ENCODE measurements at regions not wholly inside any gene's neighbourhood (a gene's known extent, or its start where the extent isn't known, plus 50 kb on each side); places are given as distances from the start of the nearest gene placed in this dataset.
"Not testable (repeated sequence)": the region's sequence is repeated elsewhere in the genome, so short reads cannot be mapped to it uniquely, and the experiment has no call there.

DNA sequence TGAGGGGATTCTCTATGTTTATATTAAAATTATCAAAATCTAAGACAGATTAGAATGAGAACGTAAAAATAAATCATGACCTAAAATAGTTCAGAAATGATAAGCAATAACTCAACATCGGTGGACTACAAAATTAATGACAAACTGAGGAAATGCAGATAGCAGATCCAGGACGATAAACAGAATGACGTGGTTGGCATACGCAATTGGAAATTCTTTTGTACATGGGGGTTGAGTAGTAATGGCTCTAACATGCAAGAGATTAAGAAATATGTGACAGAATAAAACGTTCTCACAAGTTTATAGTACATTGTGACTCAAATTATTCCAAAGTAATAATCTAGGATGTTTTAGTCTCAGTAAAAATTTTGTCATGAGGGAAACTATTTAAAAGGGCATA, 575.2 kb upstream of the BRINP3 start:
- TF ChIP-seq MAX (IDR thresholded peaks at IDR 0.05; ENCODE audit: low read depth, low read length) (no peak), CTCF (IDR thresholded peaks at IDR 0.05; ENCODE audit: low read depth, low read length) (no peak), POLR2A (IDR thresholded peaks at IDR 0.05; ENCODE audit: extremely low read depth, insufficient read length) (no peak), MYC (IDR thresholded peaks at IDR 0.05; ENCODE audit: low read depth, low read length) (no peak)
- DNase-seq (ENCODE audit: low read depth) = no peak
- no peak overlapping the region for H3K4me3 ChIP-seq (ENCODE audit: low read depth, low read length)

DNA sequence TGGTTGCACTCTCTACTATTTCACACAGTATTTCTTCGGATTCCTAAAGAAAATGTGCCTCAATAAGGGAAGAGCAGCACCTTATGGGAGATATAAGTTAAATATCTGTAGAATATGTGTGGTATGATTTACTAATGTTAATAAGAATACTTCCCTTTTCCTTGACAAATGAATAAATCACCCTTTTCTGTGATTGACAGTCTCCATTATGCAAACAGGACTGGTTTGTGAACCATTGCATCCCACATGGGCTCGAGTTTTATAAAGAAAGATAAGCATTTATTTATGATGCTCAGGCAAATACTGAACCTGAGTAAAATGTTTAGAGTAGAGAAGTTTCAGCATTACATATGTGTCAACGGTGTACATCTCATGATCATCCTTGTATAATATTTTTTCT, 587.7 kb upstream of the BRINP3 start:
- DNase-seq (ENCODE audit: low read depth) = no peak
- no peak overlapping the region for H3K4me3 ChIP-seq (ENCODE audit: low read depth, low read length)
- TF ChIP-seq CTCF (IDR thresholded peaks at IDR 0.05; ENCODE audit: low read depth, low read length) = no peak
- TF ChIP-seq POLR2A (IDR thresholded peaks at IDR 0.05; ENCODE audit: extremely low read depth, insufficient read length) = no peak
- no peak for TF ChIP-seq MYC (IDR thresholded peaks at IDR 0.05; ENCODE audit: low read depth, low read length)
- no peak for TF ChIP-seq MAX (IDR thresholded peaks at IDR 0.05; ENCODE audit: low read depth, low read length)

- no peak overlapping the region for H3K4me3 ChIP-seq (ENCODE audit: low read depth, low read length)
- DNase-seq (ENCODE audit: low read depth) = no peak
- TF ChIP-seq CTCF (IDR thresholded peaks at IDR 0.05; ENCODE audit: low read depth, low read length) (no peak), POLR2A (IDR thresholded peaks at IDR 0.05; ENCODE audit: extremely low read depth, insufficient read length) (no peak), MYC (IDR thresholded peaks at IDR 0.05; ENCODE audit: low read depth, low read length) (no peak), MAX (IDR thresholded peaks at IDR 0.05; ENCODE audit: low read depth, low read length) (no peak)
These were observed 588.1 kb upstream of the BRINP3 start for GRCh38 chr1:191065771-191066170.

- no peak overlapping the region for H3K4me3 ChIP-seq (ENCODE audit: low read depth, low read length)
- no peak for TF ChIP-seq MAX (IDR thresholded peaks at IDR 0.05; ENCODE audit: low read depth, low read length)
- no peak for TF ChIP-seq MYC (IDR thresholded peaks at IDR 0.05; ENCODE audit: low read depth, low read length)
- no peak for TF ChIP-seq CTCF (IDR thresholded peaks at IDR 0.05; ENCODE audit: low read depth, low read length)
- TF ChIP-seq POLR2A (IDR thresholded peaks at IDR 0.05; ENCODE audit: extremely low read depth, insufficient read length) = no peak
- no peak for DNase-seq (ENCODE audit: low read depth)
These were observed 597.2 kb upstream of the BRINP3 start for GRCh38 chr1:191074881-191075280.

- not testable (repeated sequence) for DNase-seq (ENCODE audit: low read depth)
These were observed 605.4 kb upstream of the BRINP3 start for GRCh38 chr1:191083090-191083489.

DNA sequence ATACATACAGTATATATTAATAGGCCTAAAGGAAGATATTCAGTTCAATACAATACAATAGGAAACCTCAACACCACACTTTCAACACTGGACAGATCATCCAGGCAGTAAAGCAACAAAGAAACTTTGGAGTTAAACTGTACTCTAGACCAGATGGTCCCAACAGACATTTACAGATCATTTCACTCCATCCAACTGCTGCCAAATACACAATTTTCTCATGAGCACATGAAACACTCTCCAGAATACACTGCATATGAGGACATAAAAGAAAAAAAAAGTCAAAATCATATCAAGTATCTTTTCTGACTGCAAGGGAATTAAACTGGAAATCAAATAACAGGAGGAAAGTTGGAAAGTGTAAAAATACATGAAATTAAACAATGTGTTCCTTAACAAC, 607.5 kb upstream of the BRINP3 start:
- no peak for TF ChIP-seq CTCF (IDR thresholded peaks at IDR 0.05; ENCODE audit: low read depth, low read length)
- no peak for TF ChIP-seq POLR2A (IDR thresholded peaks at IDR 0.05; ENCODE audit: extremely low read depth, insufficient read length)
- no peak for TF ChIP-seq MAX (IDR thresholded peaks at IDR 0.05; ENCODE audit: low read depth, low read length)
- TF ChIP-seq MYC (IDR thresholded peaks at IDR 0.05; ENCODE audit: low read depth, low read length) = no peak
- no peak for DNase-seq (ENCODE audit: low read depth)

More at GRCh38 chr1:191083090-191083489, 605.4 kb upstream of the BRINP3 start:
- H3K4me3 ChIP-seq (ENCODE audit: low read depth, low read length) = not testable (repeated sequence)

More for the DNA sequence above, 607.5 kb upstream of the BRINP3 start:
- no peak overlapping the region for H3K4me3 ChIP-seq (ENCODE audit: low read depth, low read length)

Measured in NB4 (cell line).